IMR-90 (cell line): ENCODE measurements at regions not wholly inside any gene's neighbourhood (a gene's known extent, or its start where the extent isn't known, plus 50 kb on each side); places are given as distances from the start of the nearest gene placed in this dataset.

Experiments used
- ATAC-seq: fragments of 200-7000 bp; cut with Tn5 transposase; 2 replicates; pipeline ENCODE4 v1.9.1; 2020; ENCODE audit warnings: low read depth, mild to moderate bottlenecking, moderate library complexity
- BruUV-seq: library from RNA; stranded (reverse); fragments of 400-500 nt; replicated peaks from 2 replicates; lab custom pipeline; 2021; lab: Mats Ljungman, UMichigan
- CTCF ChIA-PET: fragments of 300-600 bp; formaldehyde crosslinking; extraction: SDS; loops from one replicate; lab custom pipeline; 2021; ENCODE audit warnings: antibody characterized with exemption; lab: Yijun Ruan, JAX
- POLR2A ChIA-PET: fragments of 300-600 bp; sonication (Branson Sonifier 250); formaldehyde crosslinking; loops from one replicate; lab custom pipeline; 2022; ENCODE audit warnings: antibody characterized with exemption; ENCODE audit not compliant: unreplicated experiment; lab: Charles Lee
- DNase-seq: peaks from one replicate; pipeline ENCODE4 v3.0.0; 2013
- H2AFZ ChIP-seq: replicated peaks from 2 replicates; pipeline ENCODE3; 2013; ENCODE audit warnings: low read length, mild to moderate bottlenecking; ENCODE audit not compliant: poor library complexity
- H2AK5ac ChIP-seq: 2 replicates; pipeline ENCODE4 v1.6.1; 2013; ENCODE audit warnings: low read depth, low read length, inconsistent platforms
- H2AK9ac ChIP-seq: replicated peaks from 2 replicates; pipeline ENCODE3; 2013; ENCODE audit warnings: mild to moderate bottlenecking, low read depth, low read length, moderate library complexity; ENCODE audit not compliant: poor library complexity
- H2BK120ac ChIP-seq: 2 replicates; pipeline ENCODE4 v1.6.1; 2013; ENCODE audit warnings: low read depth, low read length, inconsistent platforms
- H2BK15ac ChIP-seq: 3 replicates; pipeline ENCODE4 v1.6.1; 2013; ENCODE audit warnings: low read depth, low read length, inconsistent platforms
- H2BK20ac ChIP-seq: 2 replicates; pipeline ENCODE4 v1.6.1; 2013; ENCODE audit warnings: low read depth, mild to moderate bottlenecking, inconsistent platforms, low read length, moderate library complexity
- H2BK5ac ChIP-seq: 2 replicates; pipeline ENCODE4 v1.6.1; 2013; ENCODE audit warnings: mild to moderate bottlenecking, low read depth, low read length, inconsistent platforms; ENCODE audit not compliant: poor library complexity, severe bottlenecking
- H3K14ac ChIP-seq: replicated peaks from 2 replicates; pipeline ENCODE4 v1.6.1; 2013; ENCODE audit warnings: low read depth, low read length, inconsistent platforms
- H3K18ac ChIP-seq: 2 replicates; pipeline ENCODE4 v1.6.1; 2013; ENCODE audit warnings: low read depth, low read length, control low read depth
- H3K23ac ChIP-seq: 2 replicates; pipeline ENCODE4 v1.6.1; 2013; ENCODE audit warnings: low read depth, low read length, inconsistent platforms
- H3K27ac ChIP-seq: 2 replicates; pipeline ENCODE4 v1.5.1; 2013; ENCODE audit warnings: mild to moderate bottlenecking, control low read depth, low read length; ENCODE audit not compliant: insufficient read depth
- H3K27me3 ChIP-seq: 2 replicates; pipeline ENCODE4 v1.6.1; 2013; ENCODE audit warnings: low read length; ENCODE audit not compliant: control insufficient read depth, insufficient read depth
- H3K36me3 ChIP-seq: 2 replicates; pipeline ENCODE4 v1.6.1; 2013; ENCODE audit warnings: low read length, mixed read lengths; ENCODE audit not compliant: control insufficient read depth, insufficient read depth
- H3K4ac ChIP-seq: 2 replicates; pipeline ENCODE4 v1.6.1; 2013; ENCODE audit warnings: low read depth, low read length, inconsistent platforms
- H3K4me1 ChIP-seq: 2 replicates; pipeline ENCODE4 v1.6.1; 2013; ENCODE audit warnings: low read length, mixed read lengths; ENCODE audit not compliant: control insufficient read depth, insufficient read depth
- H3K4me2 ChIP-seq: 2 replicates; pipeline ENCODE4 v1.6.1; 2013; ENCODE audit warnings: low read depth, mild to moderate bottlenecking, control low read depth, low read length, moderate library complexity
- H3K4me3 ChIP-seq: 2 replicates; pipeline ENCODE4 v1.5.1; 2013; ENCODE audit warnings: low read depth, mild to moderate bottlenecking, control low read depth, low read length, moderate library complexity; ENCODE audit not compliant: insufficient read depth
- H3K56ac ChIP-seq: 2 replicates; pipeline ENCODE4 v1.6.1; 2013; ENCODE audit warnings: low read length, inconsistent platforms; ENCODE audit not compliant: insufficient read depth; ENCODE audit errors: extremely low read depth
- H3K79me1 ChIP-seq, 2 experiments: 2 replicates each; pipeline ENCODE4 v1.6.1; 2013; ENCODE audit warnings: low read length in 2 of 2, inconsistent platforms in 1 of 2, low read depth in 1 of 2
- H3K9ac ChIP-seq: 2 replicates; pipeline ENCODE4 v1.6.1; 2013; ENCODE audit warnings: low read depth, low read length, control low read depth
- H3K9me1 ChIP-seq: 2 replicates; pipeline ENCODE4 v1.6.1; 2013; ENCODE audit warnings: low read length, inconsistent platforms; ENCODE audit not compliant: insufficient read depth
- H3K9me3 ChIP-seq: 2 replicates; pipeline ENCODE4 v1.6.1; 2013; ENCODE audit warnings: low read length; ENCODE audit not compliant: control insufficient read depth, insufficient read depth
- H4K20me1 ChIP-seq: 2 replicates; pipeline ENCODE4 v1.6.1; 2013; ENCODE audit warnings: low read length, inconsistent platforms; ENCODE audit not compliant: insufficient read depth
- H4K5ac ChIP-seq: 2 replicates; pipeline ENCODE4 v1.6.1; 2013; ENCODE audit warnings: mild to moderate bottlenecking, low read depth, low read length, control low read depth
- H4K8ac ChIP-seq, 2 experiments: 2 replicates each; pipeline ENCODE4 v1.6.1; 2013; ENCODE audit warnings: low read depth in 2 of 2, low read length in 2 of 2, control low read depth in 1 of 2, inconsistent platforms in 1 of 2
- H4K91ac ChIP-seq: 2 replicates; pipeline ENCODE4 v1.6.1; 2013; ENCODE audit warnings: low read depth, low read length, inconsistent platforms; ENCODE audit not compliant: insufficient read depth
- CEBPB ChIP-seq: IDR thresholded peaks from 2 replicates; pipeline ENCODE4 v1.6.1; 2012; ENCODE audit warnings: low read depth, low read length, improper control_type of control experiment
- CHD1 ChIP-seq: IDR thresholded peaks from 2 replicates; pipeline ENCODE4 v1.6.1; 2012; ENCODE audit warnings: low read depth, low read length, improper control_type of control experiment
- MAFK ChIP-seq: IDR thresholded peaks from 2 replicates; pipeline ENCODE4 v1.6.1; 2012; ENCODE audit warnings: low read depth, low read length, improper control_type of control experiment
- MAZ ChIP-seq: IDR thresholded peaks from 2 replicates; pipeline ENCODE4 v1.6.1; 2012; ENCODE audit warnings: low read depth, mild to moderate bottlenecking, low read length, improper control_type of control experiment, moderate library complexity, borderline replicate concordance
- MXI1 ChIP-seq: IDR thresholded peaks from 2 replicates; pipeline ENCODE4 v1.6.1; 2012; ENCODE audit warnings: low read depth, mild to moderate bottlenecking, low read length, moderate library complexity, borderline replicate concordance
- NFE2L2 ChIP-seq: fragments of 150-350 bp; IDR thresholded peaks from 2 replicates; pipeline ENCODE4 v1.6.1; 2016; ENCODE audit warnings: low read depth, mild to moderate bottlenecking, low read length
- POLR2A ChIP-seq: IDR thresholded peaks from 2 replicates; pipeline ENCODE4 v1.6.1; 2012; ENCODE audit warnings: mild to moderate bottlenecking, low read depth, low read length
- RAD21 ChIP-seq: IDR thresholded peaks from 2 replicates; pipeline ENCODE4 v1.6.1; 2012; ENCODE audit warnings: low read length, improper control_type of control experiment
- RCOR1 ChIP-seq: IDR thresholded peaks from 2 replicates; pipeline ENCODE4 v1.6.1; 2012; ENCODE audit warnings: mild to moderate bottlenecking, low read length, improper control_type of control experiment; ENCODE audit not compliant: insufficient replicate concordance
- RFX5 ChIP-seq: IDR thresholded peaks from 2 replicates; pipeline ENCODE4 v1.8.0; 2012; ENCODE audit warnings: low read depth, mild to moderate bottlenecking, low read length, moderate library complexity
- WGBS, 2 experiments: methylation state at CpG; one replicate each; pipeline versions ENCODE4 v1.1.5 to v1.1.7; 2013; ENCODE audit warnings: missing lambda C conversion rate in 2 of 2; ENCODE audit not compliant: insufficient read length in 1 of 2; ENCODE audit errors: extremely low coverage in 2 of 2; 5-methylcytosine and 5-hydroxymethylcytosine counted together
- dilution Hi-C: fragments of 300-500 bp; cut with HindIII; formaldehyde crosslinking; loops from one replicate; pipeline ENCODE4 v1.14.3; 2018; ENCODE audit warnings: low sequenced_read_pairs; ENCODE audit not compliant: unreplicated experiment
- in situ Hi-C: fragments of 300-500 bp; cut with MboI; formaldehyde crosslinking; loops from 3 replicates; pipeline ENCODE4 v1.14.3; 2019; ENCODE audit warnings: low sequenced_read_pairs, inconsistent platforms, mixed read lengths
- intact Hi-C: fragments of 100-400 bp; cut with micrococcal nuclease; formaldehyde crosslinking; loops from 2 replicates; pipeline ENCODE4 v1.10.0; 2022
- TF ChIP-seq, protein P1 (sequence below): fragments of 150-350 bp; IDR thresholded peaks from 2 replicates; pipeline ENCODE4 v1.6.1; 2017; ENCODE audit warnings: mild to moderate bottlenecking, antibody characterized with exemption, low read length, low read depth
- TF ChIP-seq, protein P2 (sequence below): conservative IDR thresholded peaks from 2 replicates; pipeline ENCODE4 v1.5.1; 2012; ENCODE audit warnings: mild to moderate bottlenecking, low read depth, low read length, improper control_type of control experiment

DNA sequence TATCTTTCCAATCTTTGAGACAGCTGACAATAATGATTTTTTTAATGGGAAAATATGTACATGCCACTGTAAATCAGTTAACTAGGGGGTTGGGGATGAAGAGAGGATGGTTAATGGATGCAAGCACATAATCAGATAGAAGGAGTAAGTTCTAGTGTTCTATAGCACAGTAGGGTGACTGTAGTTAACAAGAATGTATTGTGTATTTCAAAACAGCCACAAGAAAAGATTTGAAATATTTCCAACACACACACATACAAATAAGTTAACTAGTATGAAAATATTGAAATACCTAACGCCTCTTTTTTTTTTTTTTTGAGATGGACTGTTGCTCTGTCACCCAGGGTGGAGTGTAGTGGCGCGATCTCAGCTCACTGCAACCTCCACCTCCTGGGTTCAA, 153.4 kb upstream of the SALL4 start:
- no peaks in the 10 kb centered on the region for H4K20me1 ChIP-seq
- DNase-seq (peak; percentile 65), ATAC-seq (peak; percentile 77)
- no peak overlapping the region for H3K27ac ChIP-seq
- H2AK5ac ChIP-seq, result no peak overlapping the region
- no TSS peak for BruUV-seq
- no peaks in the 10 kb centered on the region for H3K9me3 ChIP-seq
- no peak overlapping the region for H4K8ac ChIP-seq
- H2BK120ac ChIP-seq, result no peak overlapping the region
- no peak overlapping the region for H3K9ac ChIP-seq
- H3K56ac ChIP-seq, result no peak overlapping the region
- H2BK20ac ChIP-seq, result no peak overlapping the region
- in situ Hi-C loops (no loop called here), dilution Hi-C loops (no loop called here), intact Hi-C loops (loop anchor here (5.0 kb wide), 1 partner anchor 583 kb away; no protein-coding TSS in a partner anchor)
- H2BK15ac ChIP-seq, result no peak overlapping the region
- H2AK9ac ChIP-seq, result no peak overlapping the region
- POLR2A ChIA-PET, result no interaction called here
- H3K79me1 ChIP-seq, result no peaks in the 10 kb centered on the region
- no peak overlapping the region for H4K5ac ChIP-seq
- no peak overlapping the region for H2AFZ ChIP-seq
- TF ChIP-seq CHD1, result no peak
- TF ChIP-seq MAZ, result no peak
- TF ChIP-seq, protein P1, sequence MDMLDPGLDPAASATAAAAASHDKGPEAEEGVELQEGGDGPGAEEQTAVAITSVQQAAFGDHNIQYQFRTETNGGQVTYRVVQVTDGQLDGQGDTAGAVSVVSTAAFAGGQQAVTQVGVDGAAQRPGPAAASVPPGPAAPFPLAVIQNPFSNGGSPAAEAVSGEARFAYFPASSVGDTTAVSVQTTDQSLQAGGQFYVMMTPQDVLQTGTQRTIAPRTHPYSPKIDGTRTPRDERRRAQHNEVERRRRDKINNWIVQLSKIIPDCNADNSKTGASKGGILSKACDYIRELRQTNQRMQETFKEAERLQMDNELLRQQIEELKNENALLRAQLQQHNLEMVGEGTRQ, result no peak
- TF ChIP-seq RCOR1, result no peak
- no peak for TF ChIP-seq RFX5
- TF ChIP-seq POLR2A, result no peak
- TF ChIP-seq MXI1, result no peak
- no peak; the same call in 1 of the 2 replicates for TF ChIP-seq CEBPB
- TF ChIP-seq MAFK, result no peak
- no peak for TF ChIP-seq RAD21
- TF ChIP-seq, protein P2, sequence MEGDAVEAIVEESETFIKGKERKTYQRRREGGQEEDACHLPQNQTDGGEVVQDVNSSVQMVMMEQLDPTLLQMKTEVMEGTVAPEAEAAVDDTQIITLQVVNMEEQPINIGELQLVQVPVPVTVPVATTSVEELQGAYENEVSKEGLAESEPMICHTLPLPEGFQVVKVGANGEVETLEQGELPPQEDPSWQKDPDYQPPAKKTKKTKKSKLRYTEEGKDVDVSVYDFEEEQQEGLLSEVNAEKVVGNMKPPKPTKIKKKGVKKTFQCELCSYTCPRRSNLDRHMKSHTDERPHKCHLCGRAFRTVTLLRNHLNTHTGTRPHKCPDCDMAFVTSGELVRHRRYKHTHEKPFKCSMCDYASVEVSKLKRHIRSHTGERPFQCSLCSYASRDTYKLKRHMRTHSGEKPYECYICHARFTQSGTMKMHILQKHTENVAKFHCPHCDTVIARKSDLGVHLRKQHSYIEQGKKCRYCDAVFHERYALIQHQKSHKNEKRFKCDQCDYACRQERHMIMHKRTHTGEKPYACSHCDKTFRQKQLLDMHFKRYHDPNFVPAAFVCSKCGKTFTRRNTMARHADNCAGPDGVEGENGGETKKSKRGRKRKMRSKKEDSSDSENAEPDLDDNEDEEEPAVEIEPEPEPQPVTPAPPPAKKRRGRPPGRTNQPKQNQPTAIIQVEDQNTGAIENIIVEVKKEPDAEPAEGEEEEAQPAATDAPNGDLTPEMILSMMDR, result no peak
- no peak for TF ChIP-seq NFE2L2
- no peaks in the 10 kb centered on the region; the same call in 1 of the 2 replicates for H3K27me3 ChIP-seq
- no peak overlapping the region for H3K23ac ChIP-seq
- H3K14ac ChIP-seq, result no peak overlapping the region
- H3K36me3 ChIP-seq, result no peaks in the 10 kb centered on the region
- no peak overlapping the region for H3K4me3 ChIP-seq
- H3K4me1 ChIP-seq, result no peaks in the 10 kb centered on the region
- no peak overlapping the region for H3K18ac ChIP-seq
- H2BK5ac ChIP-seq, result no peak overlapping the region
- WGBS, 2 experiments, result no CpG with 5 or more reads among the region's 3 CpGs
- H3K4me2 ChIP-seq, result no peak overlapping the region
- no peak overlapping the region for H3K4ac ChIP-seq
- H4K91ac ChIP-seq, result no peak overlapping the region
- no peaks in the 10 kb centered on the region; the same call in 1 of the 2 replicates for H3K9me1 ChIP-seq
- CTCF ChIA-PET, result interaction anchor here (0.7 kb wide), 1 partner anchor 201 kb away, joined by 4 read pairs; no protein-coding TSS in a partner anchor
